Hematopoietic multipotent progenitor cell treated with erythropoietin and hydrocortisone succinate and interleukin-3 and kit ligand, for 8 days (in vitro differentiated cells): ENCODE measurements at regions not wholly inside any gene's neighbourhood (a gene's known extent, or its start where the extent isn't known, plus 50 kb on each side); places are given as distances from the start of the nearest gene placed in this dataset.
A peak's percentile ranks its signal among the peaks of the same experiment; 100 is the strongest.
"Not testable (repeated sequence)": the region's sequence is repeated elsewhere in the genome, so short reads cannot be mapped to it uniquely, and the experiment has no call there.

Source experiments
- DNase-seq: peaks from one replicate; pipeline ENCODE4 v3.0.0-alpha.2; 2015

- DNase-seq, result no peak
Measured at GRCh38 chr1:209158851-209159250, 424.7 kb upstream of the CAMK1G start.

GRCh38 chr1:209160230-209160629, 423.3 kb upstream of the CAMK1G start:
- no peak for DNase-seq

DNA sequence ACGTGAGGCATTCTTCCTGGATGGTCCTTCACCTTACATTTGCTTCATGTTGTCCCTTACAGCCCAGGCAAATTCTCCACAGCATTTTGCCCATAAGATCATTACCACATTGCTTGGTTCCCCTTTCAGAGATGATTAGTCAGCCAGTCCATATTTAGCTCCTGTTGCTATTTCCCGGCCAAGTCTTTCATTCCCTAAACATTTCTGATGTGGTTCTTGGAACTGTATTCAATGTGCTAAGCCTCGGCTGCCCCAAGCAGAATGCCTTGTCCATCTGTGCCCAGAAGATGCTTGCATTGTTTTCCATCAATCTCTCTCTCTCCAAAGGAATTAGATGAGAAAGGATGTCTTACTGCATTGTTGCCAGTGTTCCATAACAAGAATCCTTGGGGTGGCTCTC, 420.9 kb upstream of the CAMK1G start:
- DNase-seq, result no peak

GRCh38 chr1:209168204-209168603, 415.3 kb upstream of the CAMK1G start:
- no peak for DNase-seq

DNA sequence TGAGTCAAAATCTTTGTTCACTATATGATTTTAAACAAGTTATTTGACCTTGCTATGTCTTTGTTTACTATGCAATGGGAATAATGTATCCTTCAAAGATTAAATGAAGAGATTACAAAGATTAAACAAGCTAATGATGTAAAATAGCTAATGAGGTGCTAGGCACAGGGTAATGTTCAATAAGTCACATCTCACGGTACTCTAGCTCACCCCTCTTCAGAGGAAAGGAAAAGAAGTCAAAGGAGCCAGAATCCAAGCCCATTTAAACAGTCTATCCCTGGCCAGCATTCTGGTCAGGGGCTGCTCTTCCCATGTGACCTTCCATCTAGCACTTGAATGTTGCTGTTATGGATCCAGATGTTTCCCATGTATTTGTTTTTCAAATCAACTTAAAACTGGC, 412.4 kb upstream of the CAMK1G start:
- DNase-seq, result no peak

DNA sequence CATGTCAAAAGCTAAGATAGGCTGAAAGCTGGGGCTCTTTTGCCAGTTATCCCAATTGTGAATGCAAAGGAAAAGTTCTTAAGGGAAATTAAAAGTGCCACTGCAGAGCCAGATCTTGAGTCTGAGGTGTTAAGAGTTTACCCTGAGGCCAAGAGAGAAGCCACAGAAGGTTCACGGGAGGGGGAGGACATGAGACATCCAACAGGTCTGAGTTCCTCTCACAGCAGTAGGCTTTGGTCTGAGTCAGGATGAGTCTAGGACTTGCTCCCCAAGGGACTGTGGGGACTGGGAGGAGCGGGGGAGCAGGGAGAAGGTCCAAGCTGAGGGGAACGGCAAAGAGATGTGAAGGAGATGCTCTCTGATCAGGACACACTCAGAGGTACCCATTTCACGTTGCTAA, 411.2 kb upstream of the CAMK1G start:
- no peak for DNase-seq

DNA sequence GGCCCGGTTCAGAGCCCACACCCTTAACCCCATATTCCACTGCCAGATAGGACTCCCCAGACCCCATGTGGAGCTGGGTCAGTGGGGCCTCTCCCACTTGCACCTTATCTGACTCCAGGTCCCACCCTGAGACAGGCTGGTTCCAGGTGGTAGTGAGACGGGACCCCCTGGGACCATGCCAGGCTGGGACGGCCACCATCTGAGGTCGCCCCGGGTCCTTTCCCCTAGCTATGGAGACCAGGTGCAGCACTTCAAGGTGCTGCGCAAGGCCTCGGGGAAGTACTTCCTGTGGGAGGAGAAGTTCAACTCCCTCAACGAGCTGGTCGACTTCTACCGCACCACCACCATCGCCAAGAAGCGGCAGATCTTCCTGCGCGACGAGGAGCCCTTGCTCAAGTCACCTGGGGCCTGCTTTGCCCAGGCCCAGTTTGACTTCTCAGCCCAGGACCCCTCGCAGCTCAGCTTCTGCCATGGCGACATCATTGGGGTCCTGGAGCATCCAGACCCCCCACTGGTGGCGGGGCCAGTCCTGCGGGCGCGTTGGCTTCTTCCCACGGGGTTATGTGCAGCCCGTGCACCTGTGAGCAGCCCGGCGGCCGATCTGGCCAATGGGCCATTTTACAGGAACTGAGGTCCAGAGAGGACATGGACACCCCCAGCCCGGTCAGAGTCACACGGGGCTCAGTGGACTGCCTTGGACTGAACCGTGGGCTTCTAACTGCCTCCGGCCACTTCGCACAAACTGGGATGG, 410.5 kb upstream of the CAMK1G start:
- DNase-seq, result not testable (repeated sequence)

- not testable (repeated sequence) for DNase-seq
Measured at GRCh38 chr1:209173796-209174195, 409.7 kb upstream of the CAMK1G start.

DNA sequence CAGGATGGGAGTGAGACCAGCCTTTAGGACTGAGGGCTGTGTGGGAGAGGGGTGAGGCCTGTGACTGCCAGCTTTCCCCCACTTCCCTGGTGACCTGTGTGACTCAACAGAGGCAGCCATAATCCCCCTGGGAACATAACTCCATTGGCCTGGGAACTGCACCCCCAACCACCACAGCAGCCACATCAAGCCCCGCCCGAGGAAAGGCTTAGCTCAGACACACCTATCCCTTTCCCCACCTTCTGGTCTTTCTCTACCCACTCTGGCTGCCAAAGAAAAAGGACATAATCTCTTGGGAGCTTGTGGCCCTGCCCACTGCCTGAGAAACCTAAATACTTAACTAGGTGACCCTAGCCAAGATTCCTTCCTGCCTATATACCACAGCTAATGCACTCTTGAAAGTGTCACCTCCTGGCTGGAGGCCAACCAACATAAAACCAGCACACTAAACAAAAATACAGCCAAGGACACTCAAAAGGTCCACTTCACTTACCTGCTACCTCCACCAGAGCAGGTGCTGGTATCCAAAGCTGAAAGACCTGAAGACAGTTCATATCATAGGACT, 406.6 kb upstream of the CAMK1G start:
- DNase-seq, result no peak

DNA sequence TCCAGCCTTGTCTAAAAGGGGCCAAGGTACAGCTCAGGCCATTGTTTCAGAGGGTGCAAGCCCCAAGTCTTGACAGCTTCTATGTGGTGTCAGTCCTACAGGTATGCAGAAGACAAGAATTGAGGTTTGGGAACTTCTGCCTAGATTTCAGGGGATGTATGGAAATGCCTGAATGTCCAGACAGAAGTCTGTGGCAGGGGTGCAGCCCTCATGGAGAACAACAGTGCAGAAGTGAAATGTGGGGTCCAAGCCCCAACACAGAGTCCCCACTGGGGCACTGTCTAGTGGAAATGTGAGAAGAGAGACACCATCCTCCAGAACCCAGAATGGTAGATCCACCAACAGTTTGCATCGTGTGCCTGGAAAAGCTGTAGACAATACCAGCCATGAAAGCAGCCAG, 400.3 kb upstream of the CAMK1G start:
- no peak for DNase-seq

DNA sequence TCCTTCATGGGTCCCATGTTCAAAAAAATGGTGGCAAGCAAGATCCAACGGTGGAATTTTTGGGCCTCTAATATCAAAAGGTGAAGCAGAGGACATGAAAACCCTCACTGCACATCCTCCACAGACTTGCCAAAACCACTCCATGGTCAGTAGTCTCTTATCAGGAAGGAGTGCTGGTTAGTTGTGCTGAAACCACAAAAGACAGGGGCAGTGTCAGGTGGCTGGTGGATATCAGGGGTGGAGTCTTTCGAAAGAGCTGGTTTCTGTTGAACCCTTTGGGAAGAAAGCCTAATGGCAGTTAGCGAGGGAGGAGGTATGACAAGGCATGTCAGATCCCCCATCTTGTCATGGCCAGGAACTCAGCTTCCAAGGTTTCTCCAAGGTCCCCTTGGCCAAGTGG, 395.9 kb upstream of the CAMK1G start:
- DNase-seq, result peak; percentile 12

GRCh38 chr1:209190591-209191261, 392.8 kb upstream of the CAMK1G start:
- peak; percentile 20 for DNase-seq

GRCh38 chr1:209191262-209191634, 392.3 kb upstream of the CAMK1G start:
- DNase-seq, result no peak

- DNase-seq, result no peak
Measured at GRCh38 chr1:209196140-209196539, 387.4 kb upstream of the CAMK1G start.

GRCh38 chr1:209198961-209199750, 384.4 kb upstream of the CAMK1G start:
- no peak for DNase-seq

DNA sequence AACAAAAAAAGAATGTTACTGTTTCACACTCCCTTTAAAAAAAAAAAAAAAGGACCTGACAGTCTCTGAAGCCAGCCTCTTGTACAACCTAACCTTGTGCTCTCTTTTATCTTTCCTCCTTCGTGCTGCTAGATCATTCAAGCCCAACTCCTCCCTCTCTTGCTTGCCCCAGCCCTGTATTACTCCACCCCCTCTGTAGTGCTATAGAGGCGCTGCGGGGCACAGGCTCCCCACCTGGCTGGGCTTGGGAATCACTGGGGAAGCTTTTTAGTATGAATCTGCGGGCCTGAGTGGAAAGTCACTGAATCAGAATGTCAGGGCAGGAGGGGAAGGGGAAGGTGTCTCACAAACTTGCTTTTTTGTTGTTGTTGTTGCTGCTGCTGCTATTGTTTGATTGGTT, 383.7 kb upstream of the CAMK1G start:
- DNase-seq, result no peak

DNA sequence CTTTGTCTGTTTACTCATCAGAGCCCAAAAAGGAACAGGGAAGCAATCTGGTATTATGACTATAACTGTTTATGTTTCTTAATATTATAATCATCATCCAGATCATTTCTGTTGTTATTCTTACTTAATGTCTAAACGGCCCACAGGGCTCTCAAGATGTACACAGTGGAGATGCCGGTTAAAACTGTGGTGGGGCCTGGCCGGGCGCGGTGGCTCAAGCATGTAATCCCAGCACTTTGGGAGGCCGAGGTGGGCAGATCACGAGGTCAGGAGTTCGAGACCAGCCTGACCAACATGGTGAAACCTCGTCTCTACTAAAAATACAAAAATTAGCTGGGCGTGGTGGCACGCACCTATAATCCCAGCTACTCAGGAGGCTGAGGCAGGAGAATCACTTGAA, 381.2 kb upstream of the CAMK1G start:
- DNase-seq, result not testable (repeated sequence)

DNA sequence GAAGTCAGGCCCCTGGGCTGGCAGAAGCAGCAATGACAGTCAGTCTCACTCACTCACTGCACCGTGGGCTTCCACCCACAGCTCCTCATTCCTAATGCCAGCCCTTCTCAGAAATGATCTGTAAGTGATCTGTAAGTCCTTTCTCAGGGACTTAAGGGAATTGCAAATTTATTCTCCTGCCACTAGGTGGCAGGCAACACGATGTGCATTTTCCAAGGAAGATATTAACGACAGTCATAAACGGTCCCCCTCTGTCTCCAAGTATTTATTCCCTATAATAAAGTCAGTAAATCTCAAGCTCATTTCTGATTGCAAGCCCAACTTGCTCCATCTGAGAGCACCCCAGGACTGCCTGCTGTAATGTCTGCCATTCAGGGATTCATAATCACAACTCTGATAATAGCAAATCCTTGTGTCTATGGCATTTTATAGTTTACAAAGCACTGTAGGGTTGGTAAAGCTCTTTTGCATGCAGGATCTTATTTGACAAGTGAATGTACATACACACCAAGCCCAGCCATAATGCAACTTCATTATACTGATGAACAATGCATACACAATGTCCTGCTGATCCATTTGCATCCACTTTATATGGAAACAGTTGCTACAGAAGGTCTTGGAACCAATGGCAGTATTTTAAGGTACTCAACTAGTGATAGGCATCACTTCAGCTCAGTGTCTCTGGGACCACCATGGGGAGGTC, 380.5 kb upstream of the CAMK1G start:
- DNase-seq, result peak; percentile 66

GRCh38 chr1:209203533-209203895, 380.0 kb upstream of the CAMK1G start:
- DNase-seq, result no peak

GRCh38 chr1:209205039-209205438, 378.5 kb upstream of the CAMK1G start:
- DNase-seq, result no peak

GRCh38 chr1:209207126-209207700, 376.3 kb upstream of the CAMK1G start:
- no peak for DNase-seq

DNA sequence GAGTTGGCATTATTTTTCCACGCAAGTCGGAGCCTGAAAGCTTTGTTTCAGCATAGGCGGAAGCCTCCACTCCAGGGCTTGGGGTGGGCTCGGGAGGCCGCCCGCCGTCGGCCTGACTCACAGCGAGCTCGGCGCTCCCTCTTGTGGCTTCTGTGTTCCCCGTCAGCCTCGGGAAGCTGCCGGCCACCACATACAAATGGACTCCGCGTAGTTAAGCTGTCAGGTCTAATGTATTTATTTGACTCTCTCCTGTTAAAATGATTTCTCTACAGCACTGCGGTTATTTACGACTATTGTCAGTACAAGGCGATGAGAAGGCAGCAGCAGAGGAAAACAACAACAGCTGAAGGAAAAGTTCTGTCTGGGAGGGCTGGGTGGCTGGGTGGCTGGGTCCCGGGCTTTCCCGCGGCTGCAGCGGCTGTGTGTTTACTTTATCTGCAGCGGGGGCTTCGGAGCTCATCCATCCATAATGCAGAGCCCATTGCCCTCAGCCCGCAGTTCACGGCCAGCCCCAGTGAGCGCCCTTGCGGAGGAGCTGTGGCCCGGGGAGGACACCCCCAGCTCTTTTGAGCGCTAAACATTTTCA, 375.7 kb upstream of the CAMK1G start:
- peak; percentile 18 for DNase-seq
